ENCODE measurements at regions not wholly inside any gene's neighbourhood (a gene's known extent, or its start where the extent isn't known, plus 50 kb on each side); places are given as distances from the start of the nearest gene placed in this dataset.
A peak's percentile ranks its signal among the peaks of the same experiment; 100 is the strongest.

- H3K4me3 Mint-ChIP-seq: no peak overlapping the region
- POLR2A ChIA-PET: no interaction called here
- DNase-seq: no peak
- H3K27ac Mint-ChIP-seq: no peak overlapping the region
- H3K27me3 Mint-ChIP-seq: peaks cover 9% of the 10 kb centered on the region
- no peaks in the 10 kb centered on the region for H3K4me1 Mint-ChIP-seq (ENCODE audit: low read depth)
- H3K36me3 Mint-ChIP-seq: no peaks in the 10 kb centered on the region
- CTCF ChIA-PET: no interaction called here
- H3K9me3 Mint-ChIP-seq: no peaks in the 10 kb centered on the region
- intact Hi-C loops (cut with micrococcal nuclease): no loop called here
Measured at GRCh38 chr15:94098921-94099573, 132.3 kb upstream of the MCTP2 start.

- intact Hi-C loops (cut with micrococcal nuclease): no loop called here
- no peak for DNase-seq
- ChIA-PET CTCF (no interaction called here), POLR2A (no interaction called here)
- Mint-ChIP-seq H3K27ac (no peak overlapping the region), H3K27me3 (peaks cover 8% of the 10 kb centered on the region), H3K4me3 (no peak overlapping the region), H3K4me1 (ENCODE audit: low read depth) (no peaks in the 10 kb centered on the region), H3K9me3 (no peaks in the 10 kb centered on the region), H3K36me3 (no peaks in the 10 kb centered on the region)
Measured at GRCh38 chr15:94097552-94097951, 133.8 kb upstream of the MCTP2 start.

GRCh38 chr15:94094310-94094709 lies 137.1 kb upstream of the MCTP2 start:
- no peak overlapping the region for H3K4me3 Mint-ChIP-seq
- H3K4me1 Mint-ChIP-seq (ENCODE audit: low read depth): no peaks in the 10 kb centered on the region
- peaks cover 5% of the 10 kb centered on the region for H3K27me3 Mint-ChIP-seq
- no peaks in the 10 kb centered on the region for H3K9me3 Mint-ChIP-seq
- DNase-seq: no peak
- ChIA-PET POLR2A (no interaction called here), CTCF (no interaction called here)
- H3K36me3 Mint-ChIP-seq: no peaks in the 10 kb centered on the region
- intact Hi-C loops (cut with micrococcal nuclease): no loop called here
- no peak overlapping the region for H3K27ac Mint-ChIP-seq

GRCh38 chr15:94086341-94086740 lies 145.0 kb upstream of the MCTP2 start:
- Mint-ChIP-seq H3K4me3 (no peak overlapping the region), H3K36me3 (no peaks in the 10 kb centered on the region), H3K9me3 (no peaks in the 10 kb centered on the region), H3K27ac (no peak overlapping the region), H3K27me3 (peaks cover 5% of the 10 kb centered on the region), H3K4me1 (ENCODE audit: low read depth) (no peaks in the 10 kb centered on the region)
- intact Hi-C loops (cut with micrococcal nuclease): no loop called here
- ChIA-PET CTCF (no interaction called here), POLR2A (no interaction called here)
- no peak for DNase-seq

- ChIA-PET POLR2A (no interaction called here), CTCF (no interaction called here)
- Mint-ChIP-seq H3K36me3 (no peaks in the 10 kb centered on the region), H3K27me3 (peaks cover 5% of the 10 kb centered on the region), H3K9me3 (no peaks in the 10 kb centered on the region), H3K4me3 (no peak overlapping the region), H3K27ac (no peak overlapping the region), H3K4me1 (ENCODE audit: low read depth) (no peaks in the 10 kb centered on the region)
- DNase-seq: no peak
- intact Hi-C loops (cut with micrococcal nuclease): no loop called here
Measured at GRCh38 chr15:94083467-94084052, 147.8 kb upstream of the MCTP2 start.

GRCh38 chr15:94081829-94082228 lies 149.5 kb upstream of the MCTP2 start:
- Mint-ChIP-seq H3K36me3 (no peaks in the 10 kb centered on the region), H3K4me3 (no peak overlapping the region), H3K4me1 (ENCODE audit: low read depth) (no peaks in the 10 kb centered on the region), H3K27ac (no peak overlapping the region), H3K9me3 (no peaks in the 10 kb centered on the region), H3K27me3 (peaks cover 5% of the 10 kb centered on the region)
- CTCF ChIA-PET: no interaction called here
- POLR2A ChIA-PET: no interaction called here
- intact Hi-C loops (cut with micrococcal nuclease): no loop called here
- DNase-seq: no peak

GRCh38 chr15:94080989-94081605 lies 150.3 kb upstream of the MCTP2 start:
- no peaks in the 10 kb centered on the region for H3K4me1 Mint-ChIP-seq (ENCODE audit: low read depth)
- H3K27ac Mint-ChIP-seq: no peak overlapping the region
- CTCF ChIA-PET: no interaction called here
- intact Hi-C loops (cut with micrococcal nuclease): no loop called here
- H3K4me3 Mint-ChIP-seq: no peak overlapping the region
- no peak for DNase-seq
- H3K36me3 Mint-ChIP-seq: no peaks in the 10 kb centered on the region
- H3K27me3 Mint-ChIP-seq: peaks cover 5% of the 10 kb centered on the region
- POLR2A ChIA-PET: interaction anchor here (0.5 kb wide), 1 partner anchor 315 kb away, joined by 3 read pairs; no protein-coding TSS in a partner anchor
- H3K9me3 Mint-ChIP-seq: no peaks in the 10 kb centered on the region

- H3K27me3 Mint-ChIP-seq: peaks cover 3% of the 10 kb centered on the region
- ChIA-PET POLR2A (interaction anchor here (0.5 kb wide), 1 partner anchor 316 kb away, joined by 3 read pairs; no protein-coding TSS in a partner anchor), CTCF (no interaction called here)
- H3K27ac Mint-ChIP-seq: no peak overlapping the region
- no peaks in the 10 kb centered on the region for H3K36me3 Mint-ChIP-seq
- DNase-seq: peak; percentile 13
- H3K4me1 Mint-ChIP-seq (ENCODE audit: low read depth): no peaks in the 10 kb centered on the region
- no peak overlapping the region for H3K4me3 Mint-ChIP-seq
- intact Hi-C loops (cut with micrococcal nuclease): no loop called here
- H3K9me3 Mint-ChIP-seq: no peaks in the 10 kb centered on the region
Measured at GRCh38 chr15:94080416-94080815, 150.9 kb upstream of the MCTP2 start.

GRCh38 chr15:94079968-94080367 lies 151.4 kb upstream of the MCTP2 start:
- intact Hi-C loops (cut with micrococcal nuclease): no loop called here
- H3K27me3 Mint-ChIP-seq: peaks cover 3% of the 10 kb centered on the region
- DNase-seq: no peak
- H3K36me3 Mint-ChIP-seq: no peaks in the 10 kb centered on the region
- ChIA-PET CTCF (no interaction called here), POLR2A (no interaction called here)
- no peak overlapping the region for H3K27ac Mint-ChIP-seq
- H3K9me3 Mint-ChIP-seq: no peaks in the 10 kb centered on the region
- H3K4me3 Mint-ChIP-seq: no peak overlapping the region
- no peaks in the 10 kb centered on the region for H3K4me1 Mint-ChIP-seq (ENCODE audit: low read depth)

GRCh38 chr15:94079459-94079858 lies 151.9 kb upstream of the MCTP2 start:
- H3K27ac Mint-ChIP-seq: no peak overlapping the region
- CTCF ChIA-PET: no interaction called here

GRCh38 chr15:94077938-94078337 lies 153.4 kb upstream of the MCTP2 start:
- Mint-ChIP-seq H3K36me3 (no peaks in the 10 kb centered on the region), H3K27me3 (no peaks in the 10 kb centered on the region), H3K9me3 (no peaks in the 10 kb centered on the region), H3K4me3 (no peak overlapping the region), H3K27ac (no peak overlapping the region), H3K4me1 (ENCODE audit: low read depth) (no peaks in the 10 kb centered on the region)
- ChIA-PET POLR2A (no interaction called here), CTCF (no interaction called here)
- DNase-seq: no peak
- intact Hi-C loops (cut with micrococcal nuclease): no loop called here

More at GRCh38 chr15:94079459-94079858, 151.9 kb upstream of the MCTP2 start:
- Mint-ChIP-seq H3K36me3 (no peaks in the 10 kb centered on the region), H3K4me1 (ENCODE audit: low read depth) (no peaks in the 10 kb centered on the region), H3K4me3 (no peak overlapping the region), H3K9me3 (no peaks in the 10 kb centered on the region), H3K27me3 (peaks cover 3% of the 10 kb centered on the region)
- DNase-seq: no peak
- intact Hi-C loops (cut with micrococcal nuclease): no loop called here
- POLR2A ChIA-PET: no interaction called here

GRCh38 chr15:94075349-94075748 lies 156.0 kb upstream of the MCTP2 start:
- no peak overlapping the region for H3K27ac Mint-ChIP-seq
- POLR2A ChIA-PET: no interaction called here

More at GRCh38 chr15:94075349-94075748, 156.0 kb upstream of the MCTP2 start:
- CTCF ChIA-PET: no interaction called here
- Mint-ChIP-seq H3K4me3 (no peak overlapping the region), H3K36me3 (no peaks in the 10 kb centered on the region), H3K9me3 (no peaks in the 10 kb centered on the region), H3K4me1 (ENCODE audit: low read depth) (no peaks in the 10 kb centered on the region), H3K27me3 (peaks cover 7% of the 10 kb centered on the region)
- no peak for DNase-seq
- intact Hi-C loops (cut with micrococcal nuclease): no loop called here
